Fibroblast of mammary gland (primary cell): ENCODE measurements at regions not wholly inside any gene's neighbourhood (a gene's known extent, or its start where the extent isn't known, plus 50 kb on each side); places are given as distances from the start of the nearest gene placed in this dataset.
"Not testable (repeated sequence)": the region's sequence is repeated elsewhere in the genome, so short reads cannot be mapped to it uniquely, and the experiment has no call there.

ENCODE experiments used
- DNase-seq: peaks from one replicate; pipeline ENCODE4 v3.0.0-alpha.2; 2010; ENCODE audit warnings: low read depth
- H3K4me3 ChIP-seq: 2 replicates; pipeline ENCODE4 v1.5.1; 2011; ENCODE audit warnings: low read depth, mild to moderate bottlenecking, low read length, moderate library complexity; ENCODE audit not compliant: control insufficient read depth
- CTCF ChIP-seq: conservative IDR thresholded peaks from 2 replicates; pipeline ENCODE4 v1.5.1; 2011; ENCODE audit warnings: low read depth, low read length, inconsistent platforms; ENCODE audit not compliant: control insufficient read depth, insufficient read depth

- no peak for TF ChIP-seq CTCF
- H3K4me3 ChIP-seq = no peak overlapping the region
Observed at GRCh38 chr14:40955131-40955505, 651.6 kb upstream of the LRFN5 start.

GRCh38 chr14:40954448-40955130 lies 652.1 kb upstream of the LRFN5 start:
- not testable (repeated sequence) for H3K4me3 ChIP-seq, DNase-seq

More at GRCh38 chr14:40955131-40955505, 651.6 kb upstream of the LRFN5 start:
- DNase-seq = no peak

- TF ChIP-seq CTCF = no peak
- DNase-seq = no peak
- no peak overlapping the region for H3K4me3 ChIP-seq
Observed at GRCh38 chr14:40944521-40944920, 662.2 kb upstream of the LRFN5 start.

- TF ChIP-seq CTCF = no peak
- no peak for DNase-seq
- H3K4me3 ChIP-seq = no peak overlapping the region
Observed at GRCh38 chr14:40936861-40937260, 669.8 kb upstream of the LRFN5 start.

GRCh38 chr14:40920380-40920779 lies 686.3 kb upstream of the LRFN5 start:
- H3K4me3 ChIP-seq = no peak overlapping the region
- TF ChIP-seq CTCF = no peak
- DNase-seq = no peak

GRCh38 chr14:40911141-40911540 lies 695.5 kb upstream of the LRFN5 start:
- no peak for TF ChIP-seq CTCF
- DNase-seq = no peak
- H3K4me3 ChIP-seq = no peak overlapping the region

GRCh38 chr14:40909906-40910305 lies 696.8 kb upstream of the LRFN5 start:
- no peak for TF ChIP-seq CTCF

More at GRCh38 chr14:40909906-40910305, 696.8 kb upstream of the LRFN5 start:
- DNase-seq = no peak
- H3K4me3 ChIP-seq = no peak overlapping the region
